Choroid plexus epithelial cell (primary cell): ENCODE measurements at regions not wholly inside any gene's neighbourhood (a gene's known extent, or its start where the extent isn't known, plus 50 kb on each side); places are given as distances from the start of the nearest gene placed in this dataset.

Experiments
- DNase-seq: peaks from one replicate; pipeline ENCODE4 v3.0.0-alpha.2; 2010; ENCODE audit warnings: low read depth
- H3K4me3 ChIP-seq: 2 replicates; pipeline ENCODE4 v1.5.1; 2011; ENCODE audit warnings: low read depth, mild to moderate bottlenecking, control low read depth, low read length, moderate library complexity
- TF ChIP-seq, protein P1 (sequence below): conservative IDR thresholded peaks from 2 replicates; pipeline ENCODE4 v1.5.1; 2011; ENCODE audit warnings: low read depth, mild to moderate bottlenecking, control low read depth, inconsistent platforms, low read length, moderate library complexity

DNA sequence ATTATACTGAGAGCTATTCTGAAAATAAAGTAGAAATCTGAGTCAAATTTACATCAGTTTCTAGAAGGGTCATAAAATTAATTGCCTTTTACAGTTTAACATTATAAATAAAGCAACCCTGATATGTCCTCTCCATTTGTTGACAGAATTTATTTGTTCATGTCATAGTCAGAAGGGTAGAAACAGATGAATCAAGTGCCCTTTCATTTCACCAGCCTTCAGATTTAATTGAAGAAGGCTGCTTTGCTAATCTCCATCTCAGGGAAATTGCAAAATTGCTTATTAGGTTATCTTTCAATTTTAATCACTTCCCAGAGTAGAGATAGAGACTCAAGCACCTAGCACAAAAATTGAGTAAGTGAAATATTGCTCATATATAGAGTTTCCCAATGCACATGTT lies 76.8 kb downstream of the ATXN7L3B start:
- DNase-seq = no peak

DNA sequence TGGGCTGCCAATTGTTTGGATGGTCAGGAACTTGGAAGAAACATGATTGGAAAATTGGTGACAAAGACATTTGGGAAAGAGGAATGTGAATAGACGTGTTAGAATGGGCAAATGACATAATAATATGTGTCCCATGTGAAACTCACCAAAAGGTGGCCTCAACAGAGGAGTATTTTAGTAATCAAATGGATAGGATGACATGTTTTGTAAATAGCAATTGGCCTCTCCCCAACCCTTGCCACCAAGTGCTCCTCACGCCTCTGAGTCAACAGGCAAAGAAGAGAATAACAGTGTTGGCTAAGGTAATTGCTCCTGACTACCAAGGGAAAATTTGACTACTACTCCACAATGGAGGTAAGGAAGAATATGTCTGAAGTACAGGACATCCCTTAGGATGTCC lies 81.4 kb downstream of the ATXN7L3B start:
- TF ChIP-seq, protein P1, sequence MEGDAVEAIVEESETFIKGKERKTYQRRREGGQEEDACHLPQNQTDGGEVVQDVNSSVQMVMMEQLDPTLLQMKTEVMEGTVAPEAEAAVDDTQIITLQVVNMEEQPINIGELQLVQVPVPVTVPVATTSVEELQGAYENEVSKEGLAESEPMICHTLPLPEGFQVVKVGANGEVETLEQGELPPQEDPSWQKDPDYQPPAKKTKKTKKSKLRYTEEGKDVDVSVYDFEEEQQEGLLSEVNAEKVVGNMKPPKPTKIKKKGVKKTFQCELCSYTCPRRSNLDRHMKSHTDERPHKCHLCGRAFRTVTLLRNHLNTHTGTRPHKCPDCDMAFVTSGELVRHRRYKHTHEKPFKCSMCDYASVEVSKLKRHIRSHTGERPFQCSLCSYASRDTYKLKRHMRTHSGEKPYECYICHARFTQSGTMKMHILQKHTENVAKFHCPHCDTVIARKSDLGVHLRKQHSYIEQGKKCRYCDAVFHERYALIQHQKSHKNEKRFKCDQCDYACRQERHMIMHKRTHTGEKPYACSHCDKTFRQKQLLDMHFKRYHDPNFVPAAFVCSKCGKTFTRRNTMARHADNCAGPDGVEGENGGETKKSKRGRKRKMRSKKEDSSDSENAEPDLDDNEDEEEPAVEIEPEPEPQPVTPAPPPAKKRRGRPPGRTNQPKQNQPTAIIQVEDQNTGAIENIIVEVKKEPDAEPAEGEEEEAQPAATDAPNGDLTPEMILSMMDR = no peak
- DNase-seq = no peak

More for the DNA sequence above, 76.8 kb downstream of the ATXN7L3B start:
- H3K4me3 ChIP-seq = no peak overlapping the region
- TF ChIP-seq, protein P1 = no peak

DNA sequence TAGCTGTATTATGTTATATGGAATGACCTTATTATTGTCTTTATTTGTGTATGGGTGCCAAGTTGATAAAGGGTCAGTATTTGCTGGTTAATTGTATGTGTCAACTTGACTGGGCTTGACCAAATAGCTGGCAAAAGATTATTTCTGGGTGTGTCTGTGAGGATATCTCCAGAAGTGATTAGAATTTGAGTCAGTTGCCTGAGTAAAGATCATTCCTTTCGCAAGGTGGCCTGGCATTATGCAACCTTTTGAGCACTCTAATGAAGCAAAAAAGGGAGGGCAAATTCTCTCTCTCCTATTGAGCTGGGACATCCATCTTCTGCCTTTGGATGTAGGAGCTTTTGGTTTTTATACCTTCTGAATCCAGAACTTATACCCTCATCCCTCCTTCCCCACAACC lies 82.2 kb downstream of the ATXN7L3B start:
- DNase-seq = no peak
- no peak overlapping the region for H3K4me3 ChIP-seq
- TF ChIP-seq, protein P1 = no peak

More for the DNA sequence above, 81.4 kb downstream of the ATXN7L3B start:
- H3K4me3 ChIP-seq = no peak overlapping the region

DNA sequence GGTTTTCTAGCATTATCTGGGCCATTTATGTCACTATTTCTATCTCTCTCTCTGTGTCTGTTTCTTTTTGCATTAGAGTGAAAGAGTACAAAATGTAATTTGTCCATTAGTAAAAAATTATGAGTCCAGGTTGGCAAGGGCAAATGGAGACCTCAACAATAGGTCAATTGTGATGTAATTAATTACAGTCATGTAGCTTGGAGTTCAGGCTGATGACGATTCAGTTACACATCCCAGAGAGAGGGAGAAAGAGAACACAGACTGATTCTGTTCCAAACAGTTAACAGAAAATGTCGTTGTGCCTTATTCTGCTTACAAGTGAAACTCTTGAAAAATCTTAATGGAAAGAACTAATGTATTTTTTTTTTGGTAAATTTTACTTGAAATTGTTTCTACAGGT lies 83.3 kb downstream of the ATXN7L3B start:
- DNase-seq = no peak
- no peak overlapping the region for H3K4me3 ChIP-seq
- TF ChIP-seq, protein P1 = no peak

DNA sequence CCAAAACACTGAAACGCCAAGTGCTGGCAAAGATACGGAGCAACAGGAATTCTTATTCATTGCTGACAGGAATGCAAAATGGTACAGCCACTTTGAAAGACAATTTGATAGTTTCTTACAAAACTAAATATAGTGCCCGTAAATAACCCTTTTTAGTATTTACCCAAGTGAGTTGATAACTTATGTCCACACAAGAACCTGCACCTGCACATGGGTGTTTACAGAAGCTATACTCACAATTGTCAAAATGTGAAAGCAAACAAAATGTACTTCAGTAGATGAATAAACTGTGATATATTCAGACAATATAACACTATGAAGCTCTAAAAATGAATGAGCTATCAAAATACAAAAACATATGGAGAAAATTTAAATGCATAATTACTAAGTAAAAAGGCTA lies 86.6 kb downstream of the ATXN7L3B start:
- no peak for DNase-seq
- no peak overlapping the region for H3K4me3 ChIP-seq
- TF ChIP-seq, protein P1 = no peak

DNA sequence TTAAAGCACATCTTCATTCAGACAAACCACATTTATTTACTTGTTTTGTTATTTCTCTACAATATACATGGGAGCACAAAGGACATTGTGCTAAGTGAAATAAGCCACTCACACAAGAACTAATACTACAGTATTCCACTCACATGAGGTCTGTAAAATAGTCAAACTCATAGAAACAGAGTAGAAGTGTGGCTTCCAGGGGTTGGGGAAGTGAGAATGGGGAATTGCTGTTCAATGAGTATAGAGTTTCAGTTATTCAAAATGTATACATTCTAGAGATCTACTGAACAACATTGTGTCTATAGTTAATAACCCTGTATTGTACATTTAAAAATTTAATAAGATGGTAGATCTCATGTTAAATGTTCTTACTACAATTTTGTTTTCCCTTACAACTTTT lies 88.8 kb downstream of the ATXN7L3B start:
- DNase-seq = no peak
- H3K4me3 ChIP-seq = no peak overlapping the region
- TF ChIP-seq, protein P1 = no peak

DNA sequence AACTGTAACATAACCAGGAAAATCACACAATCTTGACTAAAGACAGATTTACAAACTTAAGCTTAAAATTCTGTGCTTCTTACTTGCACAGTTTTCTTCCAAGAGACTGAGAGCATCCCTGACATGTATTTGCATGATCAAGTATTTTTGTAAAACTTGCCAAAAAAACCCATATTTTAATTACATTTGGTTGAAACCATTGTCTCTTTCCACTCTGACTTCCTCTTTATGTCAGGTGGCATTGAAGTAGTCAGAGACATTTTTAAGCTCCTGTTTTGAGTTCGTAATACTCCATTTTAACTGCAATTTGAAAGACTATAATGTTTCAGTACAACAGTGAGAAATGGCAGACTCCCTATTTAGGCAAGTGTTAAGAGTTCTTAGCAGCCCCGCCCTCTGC lies 103.6 kb downstream of the ATXN7L3B start:
- H3K4me3 ChIP-seq = no peak overlapping the region
- TF ChIP-seq, protein P1 = no peak
- no peak for DNase-seq
